ENCODE measurements at regions not wholly inside any gene's neighbourhood (a gene's known extent, or its start where the extent isn't known, plus 50 kb on each side); places are given as distances from the start of the nearest gene placed in this dataset.
"Not testable (repeated sequence)": the region's sequence is repeated elsewhere in the genome, so short reads cannot be mapped to it uniquely, and the experiment has no call there.

DNA sequence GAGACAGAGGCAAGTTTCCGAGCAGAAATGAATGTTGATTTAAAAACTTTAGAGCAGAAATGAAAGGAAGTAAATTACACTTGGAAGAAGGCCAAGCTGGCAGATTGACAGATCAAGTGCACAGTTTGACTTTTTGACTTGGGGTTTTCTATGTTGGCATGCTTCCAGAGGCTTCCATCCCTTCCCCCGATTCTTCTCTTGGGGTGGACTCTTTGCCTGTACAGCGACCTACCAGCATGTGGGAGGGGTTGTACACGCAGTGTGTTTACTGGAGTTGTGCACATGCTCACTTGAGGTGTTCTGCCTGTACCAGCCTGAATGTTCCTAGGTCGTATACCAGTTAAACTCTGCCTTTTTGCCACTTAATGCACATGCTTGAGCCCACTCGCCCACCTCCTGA lies 701.5 kb upstream of the GBE1 start:
- H3K27ac ChIP-seq, result no peak overlapping the region
- TF ChIP-seq ZFX (IDR thresholded peaks at IDR 0.05), result no peak
- TF ChIP-seq, protein P1, sequence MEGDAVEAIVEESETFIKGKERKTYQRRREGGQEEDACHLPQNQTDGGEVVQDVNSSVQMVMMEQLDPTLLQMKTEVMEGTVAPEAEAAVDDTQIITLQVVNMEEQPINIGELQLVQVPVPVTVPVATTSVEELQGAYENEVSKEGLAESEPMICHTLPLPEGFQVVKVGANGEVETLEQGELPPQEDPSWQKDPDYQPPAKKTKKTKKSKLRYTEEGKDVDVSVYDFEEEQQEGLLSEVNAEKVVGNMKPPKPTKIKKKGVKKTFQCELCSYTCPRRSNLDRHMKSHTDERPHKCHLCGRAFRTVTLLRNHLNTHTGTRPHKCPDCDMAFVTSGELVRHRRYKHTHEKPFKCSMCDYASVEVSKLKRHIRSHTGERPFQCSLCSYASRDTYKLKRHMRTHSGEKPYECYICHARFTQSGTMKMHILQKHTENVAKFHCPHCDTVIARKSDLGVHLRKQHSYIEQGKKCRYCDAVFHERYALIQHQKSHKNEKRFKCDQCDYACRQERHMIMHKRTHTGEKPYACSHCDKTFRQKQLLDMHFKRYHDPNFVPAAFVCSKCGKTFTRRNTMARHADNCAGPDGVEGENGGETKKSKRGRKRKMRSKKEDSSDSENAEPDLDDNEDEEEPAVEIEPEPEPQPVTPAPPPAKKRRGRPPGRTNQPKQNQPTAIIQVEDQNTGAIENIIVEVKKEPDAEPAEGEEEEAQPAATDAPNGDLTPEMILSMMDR (conservative IDR thresholded peaks at IDR 0.05), result no peak

- H3K27ac ChIP-seq, result no peak overlapping the region
- TF ChIP-seq ZFX (IDR thresholded peaks at IDR 0.05), result no peak
- TF ChIP-seq, protein P1 (conservative IDR thresholded peaks at IDR 0.05), result no peak
Observed at GRCh38 chr3:82461049-82461889, 699.8 kb upstream of the GBE1 start.

DNA sequence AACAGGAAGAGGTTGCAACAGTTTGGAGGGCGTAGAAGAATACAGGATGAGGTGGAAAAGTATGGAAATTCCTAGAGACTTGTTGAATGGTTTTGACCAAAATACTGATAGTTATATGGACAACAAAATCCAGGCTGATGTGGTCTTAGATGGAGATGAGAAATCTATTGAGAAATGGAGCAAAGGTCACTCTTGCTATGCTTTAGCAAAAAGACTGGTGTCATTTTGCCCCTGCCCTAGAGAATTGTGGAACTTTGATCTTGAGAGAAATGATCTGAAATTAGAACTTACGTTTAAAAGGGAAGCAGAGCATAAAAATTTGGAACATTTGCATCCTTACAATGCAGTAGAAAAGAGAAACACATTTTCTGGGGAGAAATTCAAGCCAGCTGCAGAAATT lies 686.9 kb upstream of the GBE1 start:
- no peak overlapping the region for H3K27ac ChIP-seq
- no peak for TF ChIP-seq ZFX (IDR thresholded peaks at IDR 0.05)
- TF ChIP-seq, protein P1 (conservative IDR thresholded peaks at IDR 0.05), result no peak

- H3K27ac ChIP-seq, result not testable (repeated sequence)
Observed at GRCh38 chr3:82428821-82429220, 667.4 kb upstream of the GBE1 start.

DNA sequence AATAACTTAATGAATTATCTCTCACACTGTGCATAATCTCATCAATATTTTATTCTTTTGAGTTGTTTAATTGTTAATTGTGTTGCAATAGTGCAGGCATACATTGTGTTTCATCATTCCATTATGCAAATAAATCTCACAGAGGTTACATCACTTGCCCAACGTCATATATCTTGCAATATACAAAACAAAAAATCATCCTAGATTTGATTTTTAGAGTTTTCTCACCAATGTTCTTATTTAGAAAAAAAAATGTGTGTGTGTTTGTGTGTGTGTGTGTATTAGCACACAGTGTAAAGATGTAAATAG lies 662.5 kb upstream of the GBE1 start:
- TF ChIP-seq, protein P1 (conservative IDR thresholded peaks at IDR 0.05), result no peak
- TF ChIP-seq ZFX (IDR thresholded peaks at IDR 0.05), result no peak

GRCh38 chr3:82423268-82424030 lies 662.0 kb upstream of the GBE1 start:
- no peak overlapping the region for H3K27ac ChIP-seq
- no peak for TF ChIP-seq ZFX (IDR thresholded peaks at IDR 0.05)
- TF ChIP-seq, protein P1 (conservative IDR thresholded peaks at IDR 0.05), result no peak

More for the DNA sequence above, 662.5 kb upstream of the GBE1 start:
- H3K27ac ChIP-seq, result no peak overlapping the region

- TF ChIP-seq ZFX (IDR thresholded peaks at IDR 0.05), result no peak
- TF ChIP-seq, protein P1 (conservative IDR thresholded peaks at IDR 0.05), result no peak
- no peak overlapping the region for H3K27ac ChIP-seq
Observed at GRCh38 chr3:82416830-82417229, 655.4 kb upstream of the GBE1 start.
